ENCODE measurements at regions not wholly inside any gene's neighbourhood (a gene's known extent, or its start where the extent isn't known, plus 50 kb on each side); places are given as distances from the start of the nearest gene placed in this dataset.
"Not testable (repeated sequence)": the region's sequence is repeated elsewhere in the genome, so short reads cannot be mapped to it uniquely, and the experiment has no call there.

GRCh38 chr1:207205614-207206061 is 101.6 kb downstream of the C4BPA start:
- Mint-ChIP-seq H3K9me3 (peaks cover 3% of the 10 kb centered on the region), H3K4me1 (ENCODE audit: low read depth) (peaks cover 5% of the 10 kb centered on the region), H3K36me3 (ENCODE audit: low read depth) (peaks cover 6% of the 10 kb centered on the region), H3K27ac (no peak overlapping the region), H3K27me3 (no peaks in the 10 kb centered on the region), H3K4me3 (no peak overlapping the region)
- Histone ChIP-seq H3K4me3 (ENCODE audit: low read length) (no peak overlapping the region), H3K36me3 (ENCODE audit: insufficient read depth, low read length) (no peaks in the 10 kb centered on the region), H3K27me3 (ENCODE audit: control insufficient read depth in 1 of 2, insufficient read depth in 2 of 2, low read length in 2 of 2) (no peaks in the 10 kb centered on the region), H3K4me1 (ENCODE audit: insufficient read depth, low read length) (peaks cover 4% of the 10 kb centered on the region), H3K9me3 (ENCODE audit: control insufficient read depth in 1 of 2, insufficient read depth in 1 of 2, low read length in 2 of 2) (peaks cover 0 to 10% of the 10 kb centered on the region in 2 experiments), H3K27ac (ENCODE audit: low read depth in 1 of 2, low read length in 2 of 2) (no peak overlapping the region)
- ChIA-PET POLR2A (no interaction called here), CTCF (no interaction called here)
- DNase-seq (no peak), ATAC-seq (ENCODE audit: poor library complexity) (no peak)
- intact Hi-C loops (cut with DNase I, micrococcal nuclease) = no loop called here
- TF ChIP-seq, protein P1, sequence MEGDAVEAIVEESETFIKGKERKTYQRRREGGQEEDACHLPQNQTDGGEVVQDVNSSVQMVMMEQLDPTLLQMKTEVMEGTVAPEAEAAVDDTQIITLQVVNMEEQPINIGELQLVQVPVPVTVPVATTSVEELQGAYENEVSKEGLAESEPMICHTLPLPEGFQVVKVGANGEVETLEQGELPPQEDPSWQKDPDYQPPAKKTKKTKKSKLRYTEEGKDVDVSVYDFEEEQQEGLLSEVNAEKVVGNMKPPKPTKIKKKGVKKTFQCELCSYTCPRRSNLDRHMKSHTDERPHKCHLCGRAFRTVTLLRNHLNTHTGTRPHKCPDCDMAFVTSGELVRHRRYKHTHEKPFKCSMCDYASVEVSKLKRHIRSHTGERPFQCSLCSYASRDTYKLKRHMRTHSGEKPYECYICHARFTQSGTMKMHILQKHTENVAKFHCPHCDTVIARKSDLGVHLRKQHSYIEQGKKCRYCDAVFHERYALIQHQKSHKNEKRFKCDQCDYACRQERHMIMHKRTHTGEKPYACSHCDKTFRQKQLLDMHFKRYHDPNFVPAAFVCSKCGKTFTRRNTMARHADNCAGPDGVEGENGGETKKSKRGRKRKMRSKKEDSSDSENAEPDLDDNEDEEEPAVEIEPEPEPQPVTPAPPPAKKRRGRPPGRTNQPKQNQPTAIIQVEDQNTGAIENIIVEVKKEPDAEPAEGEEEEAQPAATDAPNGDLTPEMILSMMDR (IDR thresholded peaks at IDR 0.05) = no peak

- H3K36me3 ChIP-seq (ENCODE audit: insufficient read depth, low read length); H3K27ac ChIP-seq (ENCODE audit: low read depth in 1 of 2, low read length in 2 of 2); H3K36me3 Mint-ChIP-seq (ENCODE audit: low read depth); CTCF ChIA-PET; H3K27me3 Mint-ChIP-seq; DNase-seq; H3K27me3 ChIP-seq (ENCODE audit: control insufficient read depth in 1 of 2, insufficient read depth in 2 of 2, low read length in 2 of 2); H3K4me3 Mint-ChIP-seq; H3K4me1 Mint-ChIP-seq (ENCODE audit: low read depth); H3K9me3 ChIP-seq (ENCODE audit: control insufficient read depth in 1 of 2, insufficient read depth in 1 of 2, low read length in 2 of 2); intact Hi-C loops (cut with DNase I, micrococcal nuclease); H3K27ac Mint-ChIP-seq; H3K4me1 ChIP-seq (ENCODE audit: insufficient read depth, low read length); H3K9me3 Mint-ChIP-seq; H3K4me3 ChIP-seq (ENCODE audit: low read length); ATAC-seq (ENCODE audit: poor library complexity): not testable (repeated sequence)
- POLR2A ChIA-PET = interaction anchor here (2.7 kb wide), 1 partner anchor 113 kb away, joined by 7 read pairs; the partner anchor contains the start of gene CD55
Measured at GRCh38 chr1:207208691-207209090, 104.7 kb downstream of the C4BPA start.

DNA sequence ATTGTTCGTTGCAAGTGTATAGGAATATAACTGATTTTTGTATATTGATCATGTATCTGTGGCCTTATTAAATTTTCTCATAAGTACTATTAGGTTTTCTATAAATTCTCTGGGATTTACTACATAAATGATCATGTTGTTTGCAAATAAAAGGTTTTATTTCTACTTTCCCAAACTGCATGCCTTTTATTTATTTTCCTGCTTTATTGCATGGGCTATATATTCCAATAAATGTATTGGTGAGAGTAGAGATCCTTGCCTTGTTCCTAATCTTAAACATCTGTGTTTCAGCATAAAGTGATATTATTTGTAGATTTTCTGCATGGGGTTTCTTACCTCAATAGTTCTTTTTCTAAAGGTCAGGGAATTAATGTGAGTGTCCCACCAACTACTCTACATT is 107.0 kb upstream of the CD55 start:
- H3K27ac ChIP-seq (ENCODE audit: low read depth in 1 of 2, low read length in 2 of 2) = no peak overlapping the region
- no peak overlapping the region for H3K4me3 Mint-ChIP-seq
- TF ChIP-seq, protein P1 (IDR thresholded peaks at IDR 0.05) = no peak
- intact Hi-C loops (cut with DNase I, micrococcal nuclease) = no loop called here
- H3K9me3 ChIP-seq (ENCODE audit: control insufficient read depth in 1 of 2, insufficient read depth in 1 of 2, low read length in 2 of 2) = peaks cover 0 to 6% of the 10 kb centered on the region in 2 experiments
- H3K4me1 Mint-ChIP-seq (ENCODE audit: low read depth) = peaks cover 9% of the 10 kb centered on the region
- ATAC-seq (ENCODE audit: poor library complexity) = no peak
- H3K27ac Mint-ChIP-seq = no peak overlapping the region
- ChIA-PET CTCF (no interaction called here), POLR2A (no interaction called here)
- H3K4me1 ChIP-seq (ENCODE audit: insufficient read depth, low read length) = no peaks in the 10 kb centered on the region
- no peak overlapping the region for H3K4me3 ChIP-seq (ENCODE audit: low read length)
- no peaks in the 10 kb centered on the region for H3K36me3 ChIP-seq (ENCODE audit: insufficient read depth, low read length)
- H3K36me3 Mint-ChIP-seq (ENCODE audit: low read depth) = no peaks in the 10 kb centered on the region
- H3K27me3 Mint-ChIP-seq = no peaks in the 10 kb centered on the region
- DNase-seq = no peak
- H3K9me3 Mint-ChIP-seq = peaks cover 4% of the 10 kb centered on the region
- H3K27me3 ChIP-seq (ENCODE audit: control insufficient read depth in 1 of 2, insufficient read depth in 2 of 2, low read length in 2 of 2) = no peaks in the 10 kb centered on the region

- TF ChIP-seq, protein P1 (IDR thresholded peaks at IDR 0.05) = no peak
- H3K27ac ChIP-seq (ENCODE audit: low read depth in 1 of 2, low read length in 2 of 2) = no peak overlapping the region
- Mint-ChIP-seq H3K9me3 (peaks cover 4% of the 10 kb centered on the region), H3K4me1 (ENCODE audit: low read depth) (peaks cover 9% of the 10 kb centered on the region), H3K4me3 (no peak overlapping the region), H3K36me3 (ENCODE audit: low read depth) (no peaks in the 10 kb centered on the region), H3K27ac (no peak overlapping the region), H3K27me3 (no peaks in the 10 kb centered on the region)
- H3K9me3 ChIP-seq (ENCODE audit: control insufficient read depth in 1 of 2, insufficient read depth in 1 of 2, low read length in 2 of 2) = peaks cover 0 to 6% of the 10 kb centered on the region in 2 experiments
- intact Hi-C loops (cut with DNase I, micrococcal nuclease) = no loop called here
- DNase-seq = no peak
- POLR2A ChIA-PET = no interaction called here
- no peaks in the 10 kb centered on the region for H3K4me1 ChIP-seq (ENCODE audit: insufficient read depth, low read length)
- no peak for ATAC-seq (ENCODE audit: poor library complexity)
- no peaks in the 10 kb centered on the region for H3K36me3 ChIP-seq (ENCODE audit: insufficient read depth, low read length)
- no peaks in the 10 kb centered on the region for H3K27me3 ChIP-seq (ENCODE audit: control insufficient read depth in 1 of 2, insufficient read depth in 2 of 2, low read length in 2 of 2)
- CTCF ChIA-PET = no interaction called here
- no peak overlapping the region for H3K4me3 ChIP-seq (ENCODE audit: low read length)
Measured at GRCh38 chr1:207217778-207218511, 103.5 kb upstream of the CD55 start.

Data from CD4-positive, alpha-beta T cell (primary cell).